ENCODE measurements at regions not wholly inside any gene's neighbourhood (a gene's known extent, or its start where the extent isn't known, plus 50 kb on each side); places are given as distances from the start of the nearest gene placed in this dataset.
"Not testable (repeated sequence)": the region's sequence is repeated elsewhere in the genome, so short reads cannot be mapped to it uniquely, and the experiment has no call there.

- DNase-seq (ENCODE audit: low spot score), result no peak
Observed at GRCh38 chr7:25596443-25596842, 368.2 kb upstream of the NPVF start.

GRCh38 chr7:25597946-25598345 is 369.7 kb upstream of the NPVF start:
- no peak for DNase-seq (ENCODE audit: low spot score)

GRCh38 chr7:25598765-25599164 is 370.5 kb upstream of the NPVF start:
- DNase-seq (ENCODE audit: low spot score), result no peak

DNA sequence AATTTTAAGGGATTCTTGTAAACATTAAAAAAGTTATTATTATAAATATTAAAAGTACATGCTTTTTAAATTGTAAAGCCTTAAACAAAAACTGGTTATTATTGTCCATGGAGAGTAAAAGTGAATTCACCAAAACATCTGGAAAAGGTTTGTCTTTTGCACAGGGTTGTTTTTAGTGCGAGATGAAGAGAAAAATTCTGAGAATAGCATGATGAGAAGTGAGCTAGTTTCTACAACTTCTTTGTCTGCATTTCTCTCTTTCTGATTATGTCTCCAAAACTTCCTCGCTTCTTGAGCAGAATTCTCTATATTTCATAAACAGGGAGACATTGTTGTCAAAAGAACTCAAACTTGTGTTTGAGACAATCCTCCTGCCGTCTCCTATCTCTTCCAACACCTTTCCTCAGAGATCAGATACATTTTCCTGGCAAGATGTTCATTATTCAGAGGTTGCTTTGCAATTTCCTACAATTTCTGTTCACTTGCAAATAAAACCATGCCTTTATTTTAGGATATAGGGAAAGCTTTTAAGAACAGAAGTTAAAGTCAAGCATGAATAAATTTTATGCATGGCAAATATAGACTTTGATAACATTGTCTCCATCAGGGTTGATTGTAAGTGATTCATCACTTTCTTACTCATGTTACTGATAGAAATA is 372.1 kb upstream of the NPVF start:
- DNase-seq (ENCODE audit: low spot score), result no peak

- DNase-seq (ENCODE audit: low spot score), result not testable (repeated sequence)
Observed at GRCh38 chr7:25602730-25603426, 374.6 kb upstream of the NPVF start.

DNA sequence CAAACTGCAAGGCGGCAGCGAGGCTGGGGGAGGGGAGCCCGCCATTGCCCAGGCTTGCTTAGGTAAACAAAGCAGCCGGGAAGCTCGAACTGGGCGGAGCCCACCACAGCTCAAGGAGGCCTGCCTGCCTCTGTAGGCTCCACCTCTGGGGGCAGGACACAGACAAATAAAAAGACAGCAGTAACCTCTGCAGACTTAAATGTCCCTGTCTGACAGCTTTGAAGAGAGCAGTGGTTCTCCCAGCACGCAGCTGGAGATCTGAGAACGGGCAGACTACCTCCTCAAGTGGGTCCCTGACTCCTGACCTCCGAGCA is 375.1 kb upstream of the NPVF start:
- not testable (repeated sequence) for DNase-seq (ENCODE audit: low spot score)

GRCh38 chr7:25611196-25611595 is 382.9 kb upstream of the NPVF start:
- DNase-seq (ENCODE audit: low spot score), result no peak

DNA sequence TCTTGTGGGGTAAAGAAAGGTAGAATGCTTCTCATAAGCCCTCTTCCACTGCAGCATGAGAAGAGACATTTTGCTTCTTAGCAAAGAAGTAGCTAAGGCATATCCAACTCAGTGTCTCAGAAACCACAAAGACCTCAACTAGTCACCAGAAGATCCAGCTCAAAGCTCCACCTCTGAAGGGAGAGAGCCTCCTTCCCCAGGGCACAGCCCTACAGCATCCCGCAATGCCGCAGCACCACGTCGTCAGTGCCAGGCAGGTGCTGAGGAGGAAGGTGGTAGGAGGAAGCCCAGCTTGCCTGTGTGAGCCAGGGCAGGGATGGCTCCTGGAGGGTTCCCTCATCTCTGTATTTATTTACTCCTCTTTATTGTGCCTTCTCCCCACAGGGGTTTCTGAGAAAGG is 385.6 kb upstream of the NPVF start:
- DNase-seq (ENCODE audit: low spot score), result no peak

GRCh38 chr7:25614415-25614814 is 386.1 kb upstream of the NPVF start:
- DNase-seq (ENCODE audit: low spot score), result no peak

DNA sequence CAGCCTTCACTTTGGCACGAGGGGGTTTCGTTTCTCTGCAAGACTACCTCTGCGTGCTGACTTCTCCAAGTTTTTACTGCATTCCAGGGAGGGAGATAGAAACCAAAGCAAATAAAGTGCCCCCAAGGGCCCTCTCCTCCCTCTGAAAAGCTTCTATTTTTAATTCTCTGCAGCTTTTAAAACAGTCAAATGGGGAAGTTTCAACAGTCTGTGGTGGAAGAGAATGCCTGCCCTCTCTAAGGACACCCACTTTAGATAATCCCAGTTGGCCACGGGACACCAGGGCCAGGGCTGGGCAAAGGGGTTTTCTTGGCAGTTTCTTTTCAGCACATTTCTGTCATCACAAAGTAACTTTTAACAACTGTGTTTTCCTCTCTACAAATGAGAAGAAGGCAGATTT is 386.7 kb upstream of the NPVF start:
- no peak for DNase-seq (ENCODE audit: low spot score)

GRCh38 chr7:25615593-25615992 is 387.3 kb upstream of the NPVF start:
- no peak for DNase-seq (ENCODE audit: low spot score)

DNA sequence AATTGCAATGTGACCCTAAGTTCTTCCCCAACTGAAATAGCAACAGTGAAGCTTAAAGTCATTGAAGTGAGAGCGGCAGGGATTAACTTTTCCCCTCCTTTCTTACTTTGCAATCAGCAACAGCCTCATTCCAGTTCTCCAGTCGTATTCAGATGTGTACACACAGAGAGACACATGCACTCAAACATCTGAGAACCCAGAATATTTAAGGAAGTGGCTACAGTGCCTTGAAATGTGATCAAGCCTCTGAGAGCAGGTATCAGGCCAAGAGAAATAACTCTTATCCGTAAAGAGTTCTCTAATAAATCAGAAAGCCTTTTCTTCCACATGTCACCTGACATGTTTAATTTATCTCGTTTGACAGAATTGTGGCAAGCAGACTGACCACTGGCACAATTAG is 388.9 kb upstream of the NPVF start:
- no peak for DNase-seq (ENCODE audit: low spot score)

DNA sequence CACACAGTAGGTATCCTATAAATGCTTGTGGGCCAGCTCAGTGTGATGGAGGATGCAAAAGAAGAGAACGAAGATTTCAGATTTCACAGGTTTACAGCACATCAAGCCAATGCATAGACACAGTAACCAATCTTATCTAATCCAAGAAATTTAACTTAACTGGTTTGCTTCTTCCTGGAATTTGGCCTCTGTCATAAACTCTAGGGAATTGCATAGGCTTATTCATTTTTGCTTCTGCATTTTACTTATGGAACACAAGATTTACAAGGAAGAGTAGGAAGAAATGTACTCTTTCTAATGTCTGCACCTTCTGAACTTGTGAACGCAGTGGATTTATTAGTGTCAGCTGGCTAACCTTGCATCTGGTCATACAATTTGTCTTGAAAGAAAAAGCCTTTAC is 389.4 kb upstream of the NPVF start:
- DNase-seq (ENCODE audit: low spot score), result no peak

GRCh38 chr7:25619381-25619780 is 391.1 kb upstream of the NPVF start:
- DNase-seq (ENCODE audit: low spot score), result no peak

DNA sequence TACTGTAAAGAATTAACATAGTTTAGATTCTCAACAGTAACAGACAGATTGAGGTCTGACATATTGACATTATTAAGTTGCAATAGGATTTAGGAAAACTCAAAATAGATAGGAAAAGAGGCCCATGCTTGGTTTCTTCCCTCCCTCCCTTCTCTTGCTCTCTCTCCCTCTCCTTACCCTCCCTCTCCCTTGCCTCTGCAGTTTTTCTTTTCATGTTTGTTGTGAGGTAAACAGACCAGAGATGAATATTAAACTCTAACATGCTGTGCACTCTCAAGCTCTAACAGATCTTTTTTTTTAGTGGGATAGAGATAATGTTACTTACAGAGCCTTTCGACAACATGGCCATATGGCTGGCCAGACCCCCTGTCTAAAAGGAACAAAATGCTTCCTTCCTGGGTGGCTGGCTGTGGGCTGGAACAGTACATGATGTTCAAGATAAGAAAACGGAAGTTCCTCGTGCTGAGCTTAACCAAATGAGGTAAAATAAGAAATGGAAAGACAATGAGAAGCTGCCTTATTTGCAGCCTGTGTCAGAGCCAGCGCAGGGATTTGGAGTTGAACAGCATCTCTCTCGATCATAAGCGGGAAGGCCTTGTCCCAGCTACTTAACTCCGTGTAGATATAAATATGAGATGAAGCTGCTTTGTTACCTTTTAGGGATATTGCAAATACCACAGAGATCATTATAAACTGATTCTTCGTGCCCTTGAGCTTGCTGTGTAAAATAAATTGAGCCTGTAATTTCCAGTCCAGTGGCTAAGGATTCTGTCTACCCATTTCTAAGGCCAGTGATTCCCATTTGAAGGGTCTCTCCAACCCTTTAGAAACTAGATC is 391.9 kb upstream of the NPVF start:
- no peak for DNase-seq (ENCODE audit: low spot score)

- no peak for DNase-seq (ENCODE audit: low spot score)
Observed at GRCh38 chr7:25621993-25622392, 393.7 kb upstream of the NPVF start.

GRCh38 chr7:25622695-25623094 is 394.4 kb upstream of the NPVF start:
- no peak for DNase-seq (ENCODE audit: low spot score)

- no peak for DNase-seq (ENCODE audit: low spot score)
Observed at GRCh38 chr7:25624051-25624450, 395.8 kb upstream of the NPVF start.

- DNase-seq (ENCODE audit: low spot score), result no peak
Observed at GRCh38 chr7:25624833-25625232, 396.5 kb upstream of the NPVF start.

- DNase-seq (ENCODE audit: low spot score), result no peak
Observed at GRCh38 chr7:25625306-25625992, 397.2 kb upstream of the NPVF start.

DNA sequence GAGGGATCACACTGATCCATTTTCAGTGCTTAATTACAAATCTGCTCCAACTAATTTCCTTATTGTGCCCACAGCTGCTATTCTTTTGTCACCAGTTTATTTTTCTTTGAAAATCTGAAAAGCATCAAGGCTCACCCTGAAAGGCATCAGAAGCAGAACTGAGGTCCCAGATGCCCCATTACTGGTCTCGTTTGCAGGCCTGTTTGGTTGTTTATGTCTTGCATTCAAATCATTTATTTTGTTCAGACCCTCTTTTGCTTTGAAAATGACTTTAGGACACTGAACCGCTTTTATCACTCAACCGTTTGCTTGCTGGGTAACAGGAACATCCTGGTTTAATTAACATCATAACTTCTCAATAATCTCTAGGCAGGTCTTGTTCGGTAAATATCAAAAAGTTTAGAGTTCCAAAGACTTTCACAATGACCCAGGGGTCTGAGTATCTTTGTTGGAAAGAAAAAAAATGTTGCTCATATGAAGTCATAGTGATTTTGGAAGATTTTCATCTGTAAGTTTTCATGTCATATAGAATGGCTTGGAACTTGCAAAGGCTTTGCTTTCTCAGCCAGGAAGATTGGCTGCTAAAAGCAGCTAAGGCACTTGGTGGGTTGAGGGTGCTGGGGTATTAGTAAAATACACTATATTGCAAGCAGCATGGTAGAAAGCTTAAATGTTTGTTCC is 398.3 kb upstream of the NPVF start:
- DNase-seq (ENCODE audit: low spot score), result no peak

DNA sequence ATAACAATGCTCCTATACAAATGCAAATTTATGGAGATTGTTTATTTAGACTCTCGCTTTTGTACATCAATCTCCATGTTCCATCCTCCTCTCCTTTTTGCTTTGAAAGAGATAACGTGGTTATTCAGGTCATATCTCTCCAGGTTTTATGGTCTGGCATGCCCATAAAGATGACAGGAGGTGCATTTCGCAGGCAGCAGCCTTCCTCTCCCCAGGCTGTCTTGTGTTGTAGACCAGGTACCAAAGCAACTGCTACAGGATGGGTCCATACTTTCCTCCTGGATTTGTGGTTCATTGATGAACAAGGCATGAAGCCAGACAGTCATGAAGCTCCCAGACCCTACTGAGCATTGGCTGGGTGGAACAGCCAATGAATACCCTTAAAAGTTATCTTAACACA is 400.2 kb upstream of the NPVF start:
- no peak for DNase-seq (ENCODE audit: low spot score)
